ENCODE measurements at regions not wholly inside any gene's neighbourhood (a gene's known extent, or its start where the extent isn't known, plus 50 kb on each side); places are given as distances from the start of the nearest gene placed in this dataset.

DNA sequence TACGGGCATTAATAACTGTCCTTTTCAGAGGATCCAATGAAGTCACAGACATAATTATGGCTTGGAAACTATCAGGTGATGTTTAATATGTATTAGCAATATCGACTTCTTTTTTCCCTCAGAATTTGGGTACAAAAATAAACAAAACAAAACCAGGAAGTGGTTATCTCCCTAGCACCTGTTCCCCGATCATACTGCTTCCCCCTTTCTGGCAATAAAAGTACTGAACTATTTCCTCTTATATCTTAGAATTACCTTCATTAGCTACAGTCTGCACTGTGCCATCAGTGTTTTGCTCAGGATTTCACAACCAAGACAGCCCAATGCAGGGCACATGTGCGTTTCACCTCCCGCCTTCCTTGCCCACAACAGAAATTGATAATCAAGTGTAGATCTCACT lies 216.9 kb upstream of the BTBD3 start:
- TF ChIP-seq, protein P1, sequence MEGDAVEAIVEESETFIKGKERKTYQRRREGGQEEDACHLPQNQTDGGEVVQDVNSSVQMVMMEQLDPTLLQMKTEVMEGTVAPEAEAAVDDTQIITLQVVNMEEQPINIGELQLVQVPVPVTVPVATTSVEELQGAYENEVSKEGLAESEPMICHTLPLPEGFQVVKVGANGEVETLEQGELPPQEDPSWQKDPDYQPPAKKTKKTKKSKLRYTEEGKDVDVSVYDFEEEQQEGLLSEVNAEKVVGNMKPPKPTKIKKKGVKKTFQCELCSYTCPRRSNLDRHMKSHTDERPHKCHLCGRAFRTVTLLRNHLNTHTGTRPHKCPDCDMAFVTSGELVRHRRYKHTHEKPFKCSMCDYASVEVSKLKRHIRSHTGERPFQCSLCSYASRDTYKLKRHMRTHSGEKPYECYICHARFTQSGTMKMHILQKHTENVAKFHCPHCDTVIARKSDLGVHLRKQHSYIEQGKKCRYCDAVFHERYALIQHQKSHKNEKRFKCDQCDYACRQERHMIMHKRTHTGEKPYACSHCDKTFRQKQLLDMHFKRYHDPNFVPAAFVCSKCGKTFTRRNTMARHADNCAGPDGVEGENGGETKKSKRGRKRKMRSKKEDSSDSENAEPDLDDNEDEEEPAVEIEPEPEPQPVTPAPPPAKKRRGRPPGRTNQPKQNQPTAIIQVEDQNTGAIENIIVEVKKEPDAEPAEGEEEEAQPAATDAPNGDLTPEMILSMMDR (IDR thresholded peaks at IDR 0.05), result no peak
- TF ChIP-seq TCF7L2 (IDR thresholded peaks at IDR 0.05; ENCODE audit: low read depth, low read length) (no peak), POLR2AphosphoS5 (IDR thresholded peaks at IDR 0.05; ENCODE audit: low read depth, low read length) (no peak), SIN3A (IDR thresholded peaks at IDR 0.05; ENCODE audit: borderline replicate concordance, insufficient read depth, low read depth, low read length) (no peak)
- TF ChIP-seq, protein P2, sequence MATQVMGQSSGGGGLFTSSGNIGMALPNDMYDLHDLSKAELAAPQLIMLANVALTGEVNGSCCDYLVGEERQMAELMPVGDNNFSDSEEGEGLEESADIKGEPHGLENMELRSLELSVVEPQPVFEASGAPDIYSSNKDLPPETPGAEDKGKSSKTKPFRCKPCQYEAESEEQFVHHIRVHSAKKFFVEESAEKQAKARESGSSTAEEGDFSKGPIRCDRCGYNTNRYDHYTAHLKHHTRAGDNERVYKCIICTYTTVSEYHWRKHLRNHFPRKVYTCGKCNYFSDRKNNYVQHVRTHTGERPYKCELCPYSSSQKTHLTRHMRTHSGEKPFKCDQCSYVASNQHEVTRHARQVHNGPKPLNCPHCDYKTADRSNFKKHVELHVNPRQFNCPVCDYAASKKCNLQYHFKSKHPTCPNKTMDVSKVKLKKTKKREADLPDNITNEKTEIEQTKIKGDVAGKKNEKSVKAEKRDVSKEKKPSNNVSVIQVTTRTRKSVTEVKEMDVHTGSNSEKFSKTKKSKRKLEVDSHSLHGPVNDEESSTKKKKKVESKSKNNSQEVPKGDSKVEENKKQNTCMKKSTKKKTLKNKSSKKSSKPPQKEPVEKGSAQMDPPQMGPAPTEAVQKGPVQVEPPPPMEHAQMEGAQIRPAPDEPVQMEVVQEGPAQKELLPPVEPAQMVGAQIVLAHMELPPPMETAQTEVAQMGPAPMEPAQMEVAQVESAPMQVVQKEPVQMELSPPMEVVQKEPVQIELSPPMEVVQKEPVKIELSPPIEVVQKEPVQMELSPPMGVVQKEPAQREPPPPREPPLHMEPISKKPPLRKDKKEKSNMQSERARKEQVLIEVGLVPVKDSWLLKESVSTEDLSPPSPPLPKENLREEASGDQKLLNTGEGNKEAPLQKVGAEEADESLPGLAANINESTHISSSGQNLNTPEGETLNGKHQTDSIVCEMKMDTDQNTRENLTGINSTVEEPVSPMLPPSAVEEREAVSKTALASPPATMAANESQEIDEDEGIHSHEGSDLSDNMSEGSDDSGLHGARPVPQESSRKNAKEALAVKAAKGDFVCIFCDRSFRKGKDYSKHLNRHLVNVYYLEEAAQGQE (IDR thresholded peaks at IDR 0.05; ENCODE audit: insufficient read depth in 1 of 2, low read depth in 2 of 2, low read length in 1 of 2), result no peak

All from Panc1 (cell line).